GM19043 (cell line): ENCODE measurements at regions not wholly inside any gene's neighbourhood (a gene's known extent, or its start where the extent isn't known, plus 50 kb on each side); places are given as distances from the start of the nearest gene placed in this dataset.
A peak's percentile ranks its signal among the peaks of the same experiment; 100 is the strongest.

Source experiments
- ATAC-seq: cut with Tn5 transposase; IDR thresholded peaks from one replicate; pipeline ENCODE4 v1.9.1; 2021; ENCODE audit warnings: low read depth; ENCODE audit not compliant: unreplicated experiment

- ATAC-seq: peak; percentile 64
Measured at GRCh38 chr9:99513441-99514112, 291.5 kb downstream of the SEC61B start.

- peak; percentile 39 for ATAC-seq
Measured at GRCh38 chr9:99515093-99515492, 293.0 kb downstream of the SEC61B start.

GRCh38 chr9:99515895-99516656 is 294.0 kb downstream of the SEC61B start:
- no peak for ATAC-seq

- ATAC-seq: no peak
Measured at GRCh38 chr9:99516657-99517049, 294.6 kb downstream of the SEC61B start.

GRCh38 chr9:99523838-99524237 is 297.8 kb upstream of the NR4A3 start:
- ATAC-seq: no peak

GRCh38 chr9:99531313-99531712 is 290.4 kb upstream of the NR4A3 start:
- ATAC-seq: no peak

GRCh38 chr9:99533421-99533820 is 288.3 kb upstream of the NR4A3 start:
- ATAC-seq: no peak

GRCh38 chr9:99537996-99538395 is 283.7 kb upstream of the NR4A3 start:
- ATAC-seq: no peak

- ATAC-seq: no peak
Measured at GRCh38 chr9:99544526-99544925, 277.2 kb upstream of the NR4A3 start.

- no peak for ATAC-seq
Measured at GRCh38 chr9:99549441-99549840, 272.2 kb upstream of the NR4A3 start.

GRCh38 chr9:99555792-99556191 is 265.9 kb upstream of the NR4A3 start:
- no peak for ATAC-seq

GRCh38 chr9:99556998-99557397 is 264.7 kb upstream of the NR4A3 start:
- no peak for ATAC-seq

GRCh38 chr9:99557816-99558215 is 263.9 kb upstream of the NR4A3 start:
- no peak for ATAC-seq

- no peak for ATAC-seq
Measured at GRCh38 chr9:99559776-99560175, 261.9 kb upstream of the NR4A3 start.

- no peak for ATAC-seq
Measured at GRCh38 chr9:99560561-99560960, 261.1 kb upstream of the NR4A3 start.

- ATAC-seq: no peak
Measured at GRCh38 chr9:99561509-99561917, 260.2 kb upstream of the NR4A3 start.

- no peak for ATAC-seq
Measured at GRCh38 chr9:99561961-99562565, 259.6 kb upstream of the NR4A3 start.

- ATAC-seq: no peak
Measured at GRCh38 chr9:99563364-99563763, 258.3 kb upstream of the NR4A3 start.

- no peak for ATAC-seq
Measured at GRCh38 chr9:99565203-99565602, 256.5 kb upstream of the NR4A3 start.

- no peak for ATAC-seq
Measured at GRCh38 chr9:99567436-99567835, 254.2 kb upstream of the NR4A3 start.

GRCh38 chr9:99569840-99570239 is 251.8 kb upstream of the NR4A3 start:
- no peak for ATAC-seq

- ATAC-seq: no peak
Measured at GRCh38 chr9:99572567-99572966, 249.1 kb upstream of the NR4A3 start.
